Neuron (in vitro differentiated cells): ENCODE measurements at regions not wholly inside any gene's neighbourhood (a gene's known extent, or its start where the extent isn't known, plus 50 kb on each side); places are given as distances from the start of the nearest gene placed in this dataset.

ENCODE experiments used
- H2AFZ ChIP-seq: one replicate; pipeline ENCODE4 v1.6.1; 2013; ENCODE audit warnings: low read depth, mild to moderate bottlenecking, inconsistent platforms, low read length, moderate library complexity
- H3K27me3 ChIP-seq: one replicate; pipeline ENCODE4 v1.6.1; 2013; ENCODE audit warnings: low read length; ENCODE audit not compliant: insufficient read depth
- H3K36me3 ChIP-seq: one replicate; pipeline ENCODE4 v1.6.1; 2013; ENCODE audit warnings: low read length; ENCODE audit not compliant: insufficient read depth
- H3K4me1 ChIP-seq: one replicate; pipeline ENCODE4 v1.6.1; 2013; ENCODE audit warnings: low read length; ENCODE audit not compliant: insufficient read depth
- H3K4me3 ChIP-seq: 2 replicates; pipeline ENCODE4 v1.5.1; 2013; ENCODE audit warnings: mild to moderate bottlenecking, low read length, moderate library complexity
- H3K9me3 ChIP-seq: one replicate; pipeline ENCODE4 v1.6.1; 2013; ENCODE audit warnings: low read length

GRCh38 chr4:189445613-189446012 is 495.1 kb upstream of the FRG1 start:
- Histone ChIP-seq H3K4me3 (no peak overlapping the region), H2AFZ (no peak overlapping the region), H3K4me1 (no peaks in the 10 kb centered on the region), H3K9me3 (no peaks in the 10 kb centered on the region), H3K27me3 (no peaks in the 10 kb centered on the region), H3K36me3 (no peaks in the 10 kb centered on the region)

GRCh38 chr4:189463734-189464133 is 476.9 kb upstream of the FRG1 start:
- Histone ChIP-seq H3K4me3 (no peak overlapping the region), H3K9me3 (no peaks in the 10 kb centered on the region), H3K36me3 (no peaks in the 10 kb centered on the region), H2AFZ (no peak overlapping the region), H3K27me3 (no peaks in the 10 kb centered on the region), H3K4me1 (no peaks in the 10 kb centered on the region)

- Histone ChIP-seq H2AFZ (no peak overlapping the region), H3K4me3 (no peak overlapping the region), H3K9me3 (no peaks in the 10 kb centered on the region), H3K4me1 (no peaks in the 10 kb centered on the region), H3K36me3 (no peaks in the 10 kb centered on the region), H3K27me3 (no peaks in the 10 kb centered on the region)
Measured at GRCh38 chr4:189494407-189494806, 446.3 kb upstream of the FRG1 start.

- H3K4me1 ChIP-seq: no peaks in the 10 kb centered on the region
- no peak overlapping the region for H2AFZ ChIP-seq
- no peaks in the 10 kb centered on the region for H3K36me3 ChIP-seq
- H3K9me3 ChIP-seq: no peaks in the 10 kb centered on the region
- no peak overlapping the region for H3K4me3 ChIP-seq
- no peaks in the 10 kb centered on the region for H3K27me3 ChIP-seq
Measured at GRCh38 chr4:189497516-189497915, 443.2 kb upstream of the FRG1 start.

GRCh38 chr4:189497996-189498395 is 442.7 kb upstream of the FRG1 start:
- no peaks in the 10 kb centered on the region for H3K4me1 ChIP-seq
- no peak overlapping the region for H2AFZ ChIP-seq
- H3K9me3 ChIP-seq: no peaks in the 10 kb centered on the region
- no peaks in the 10 kb centered on the region for H3K27me3 ChIP-seq
- H3K36me3 ChIP-seq: no peaks in the 10 kb centered on the region
- H3K4me3 ChIP-seq: no peak overlapping the region

GRCh38 chr4:189498457-189498856 is 442.2 kb upstream of the FRG1 start:
- no peak overlapping the region for H2AFZ ChIP-seq
- H3K36me3 ChIP-seq: no peaks in the 10 kb centered on the region
- no peaks in the 10 kb centered on the region for H3K4me1 ChIP-seq
- H3K4me3 ChIP-seq: no peak overlapping the region
- H3K9me3 ChIP-seq: no peaks in the 10 kb centered on the region
- no peaks in the 10 kb centered on the region for H3K27me3 ChIP-seq

- Histone ChIP-seq H3K9me3 (no peaks in the 10 kb centered on the region), H3K36me3 (no peaks in the 10 kb centered on the region), H3K4me3 (no peak overlapping the region), H2AFZ (no peak overlapping the region), H3K27me3 (no peaks in the 10 kb centered on the region), H3K4me1 (no peaks in the 10 kb centered on the region)
Measured at GRCh38 chr4:189499696-189500095, 441.0 kb upstream of the FRG1 start.

- H3K36me3 ChIP-seq: no peaks in the 10 kb centered on the region
- H3K4me1 ChIP-seq: no peaks in the 10 kb centered on the region
- no peaks in the 10 kb centered on the region for H3K27me3 ChIP-seq
- H3K9me3 ChIP-seq: no peaks in the 10 kb centered on the region
- no peak overlapping the region for H2AFZ ChIP-seq
- H3K4me3 ChIP-seq: no peak overlapping the region
Measured at GRCh38 chr4:189500970-189501369, 439.7 kb upstream of the FRG1 start.

GRCh38 chr4:189502841-189503435 is 437.7 kb upstream of the FRG1 start:
- Histone ChIP-seq H3K9me3 (no peaks in the 10 kb centered on the region), H2AFZ (no peak overlapping the region), H3K27me3 (no peaks in the 10 kb centered on the region), H3K4me1 (no peaks in the 10 kb centered on the region), H3K4me3 (no peak overlapping the region), H3K36me3 (no peaks in the 10 kb centered on the region)

GRCh38 chr4:189504220-189504619 is 436.5 kb upstream of the FRG1 start:
- H3K4me3 ChIP-seq: no peak overlapping the region
- no peaks in the 10 kb centered on the region for H3K36me3 ChIP-seq
- no peaks in the 10 kb centered on the region for H3K4me1 ChIP-seq
- H2AFZ ChIP-seq: no peak overlapping the region
- H3K27me3 ChIP-seq: no peaks in the 10 kb centered on the region
- no peaks in the 10 kb centered on the region for H3K9me3 ChIP-seq

- Histone ChIP-seq H3K4me3 (no peak overlapping the region), H3K9me3 (no peaks in the 10 kb centered on the region), H3K4me1 (no peaks in the 10 kb centered on the region), H3K36me3 (no peaks in the 10 kb centered on the region), H3K27me3 (no peaks in the 10 kb centered on the region), H2AFZ (no peak overlapping the region)
Measured at GRCh38 chr4:189505380-189505779, 435.3 kb upstream of the FRG1 start.

GRCh38 chr4:189506080-189506479 is 434.6 kb upstream of the FRG1 start:
- Histone ChIP-seq H3K27me3 (no peaks in the 10 kb centered on the region), H3K9me3 (no peaks in the 10 kb centered on the region), H3K4me1 (no peaks in the 10 kb centered on the region), H3K4me3 (no peak overlapping the region), H2AFZ (no peak overlapping the region), H3K36me3 (no peaks in the 10 kb centered on the region)

GRCh38 chr4:189507060-189507459 is 433.6 kb upstream of the FRG1 start:
- H3K4me1 ChIP-seq: no peaks in the 10 kb centered on the region
- H2AFZ ChIP-seq: no peak overlapping the region
- no peaks in the 10 kb centered on the region for H3K36me3 ChIP-seq
- H3K4me3 ChIP-seq: no peak overlapping the region
- H3K9me3 ChIP-seq: no peaks in the 10 kb centered on the region
- H3K27me3 ChIP-seq: no peaks in the 10 kb centered on the region

GRCh38 chr4:189510601-189511000 is 430.1 kb upstream of the FRG1 start:
- Histone ChIP-seq H2AFZ (no peak overlapping the region), H3K4me1 (no peaks in the 10 kb centered on the region), H3K4me3 (no peak overlapping the region), H3K36me3 (no peaks in the 10 kb centered on the region), H3K9me3 (no peaks in the 10 kb centered on the region), H3K27me3 (no peaks in the 10 kb centered on the region)
